HG02678 (cell line): ENCODE measurements at regions not wholly inside any gene's neighbourhood (a gene's known extent, or its start where the extent isn't known, plus 50 kb on each side); places are given as distances from the start of the nearest gene placed in this dataset.

Source experiments
- ATAC-seq: cut with Tn5 transposase; IDR thresholded peaks from one replicate; pipeline ENCODE4 v1.9.1; 2021; ENCODE audit warnings: mild to moderate bottlenecking, moderate library complexity; ENCODE audit not compliant: unreplicated experiment

DNA sequence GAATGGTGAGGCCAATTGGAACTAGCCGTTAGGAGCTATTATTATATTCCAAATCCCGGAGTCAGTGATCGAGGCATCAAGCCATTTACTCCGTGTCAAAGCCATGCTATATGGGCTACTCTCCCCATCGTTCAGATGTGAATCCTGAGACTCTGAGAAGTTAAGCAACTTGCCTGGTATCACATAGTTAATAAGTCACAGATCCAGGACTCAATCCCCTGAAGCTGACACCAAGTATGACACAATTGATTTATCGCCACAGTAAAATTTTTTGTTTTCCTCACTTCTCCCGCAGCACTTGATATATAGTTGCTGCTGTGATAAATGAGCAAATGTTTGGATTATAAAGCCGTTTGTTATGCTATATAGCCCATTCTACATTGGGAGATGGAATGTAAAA, 50.8 kb upstream of the TSHZ2 start:
- no peak for ATAC-seq

DNA sequence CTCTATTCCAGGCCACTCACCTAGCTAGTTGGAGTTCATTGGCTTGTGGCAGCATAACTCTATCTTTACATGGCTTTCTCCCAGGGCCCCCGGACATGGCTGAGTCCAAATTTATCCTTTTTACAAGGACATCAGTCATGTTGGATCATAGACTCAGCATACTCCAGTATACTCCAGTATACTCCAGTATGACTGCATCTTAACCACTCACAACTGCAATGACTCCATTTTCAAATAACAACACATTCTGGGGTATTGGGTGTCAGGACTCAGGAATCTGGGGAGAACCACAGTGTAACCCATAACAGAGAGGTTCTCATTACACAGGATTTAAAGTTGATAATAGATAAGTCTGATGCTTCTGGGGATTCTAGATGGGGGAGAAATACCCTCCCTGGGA, 53.8 kb upstream of the TSHZ2 start:
- no peak for ATAC-seq

DNA sequence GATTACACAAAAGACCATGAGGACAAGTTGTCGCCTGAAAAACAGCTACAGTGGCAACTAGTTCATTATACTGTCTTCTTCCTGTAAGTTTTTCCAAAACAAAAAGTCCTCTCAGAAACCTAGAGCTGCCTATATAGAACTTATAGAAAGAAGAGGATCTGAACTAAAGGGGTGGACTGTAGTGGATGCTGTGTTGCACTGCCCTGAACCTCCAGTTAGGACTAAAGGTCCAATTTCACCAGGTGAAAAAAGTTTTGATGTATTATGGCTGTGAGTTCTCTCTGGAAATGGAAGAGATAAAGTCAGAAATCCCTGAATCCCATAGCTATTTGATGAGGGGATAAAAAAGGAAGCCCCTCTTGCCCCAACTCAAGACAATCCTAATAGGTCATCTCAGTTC, 56.6 kb upstream of the TSHZ2 start:
- no peak for ATAC-seq

DNA sequence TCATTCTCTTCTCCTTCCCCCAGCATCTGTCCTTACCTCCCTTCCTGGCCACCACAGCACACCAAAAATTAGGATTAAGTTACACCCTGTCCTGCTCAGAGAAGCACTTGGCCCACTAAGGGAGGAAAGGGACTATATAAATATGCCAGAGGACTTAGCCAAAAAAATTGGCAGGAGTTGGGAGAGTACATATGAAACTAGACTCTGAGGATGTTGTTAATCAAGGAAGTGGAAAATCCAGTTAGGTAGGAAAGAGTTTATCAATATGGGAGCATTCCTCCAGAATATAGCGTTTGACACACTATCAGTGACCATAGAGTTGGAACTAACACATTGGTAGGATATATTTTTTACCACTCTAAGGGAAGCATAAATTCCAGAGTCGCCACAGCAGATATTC, 57.3 kb upstream of the TSHZ2 start:
- ATAC-seq, result no peak

DNA sequence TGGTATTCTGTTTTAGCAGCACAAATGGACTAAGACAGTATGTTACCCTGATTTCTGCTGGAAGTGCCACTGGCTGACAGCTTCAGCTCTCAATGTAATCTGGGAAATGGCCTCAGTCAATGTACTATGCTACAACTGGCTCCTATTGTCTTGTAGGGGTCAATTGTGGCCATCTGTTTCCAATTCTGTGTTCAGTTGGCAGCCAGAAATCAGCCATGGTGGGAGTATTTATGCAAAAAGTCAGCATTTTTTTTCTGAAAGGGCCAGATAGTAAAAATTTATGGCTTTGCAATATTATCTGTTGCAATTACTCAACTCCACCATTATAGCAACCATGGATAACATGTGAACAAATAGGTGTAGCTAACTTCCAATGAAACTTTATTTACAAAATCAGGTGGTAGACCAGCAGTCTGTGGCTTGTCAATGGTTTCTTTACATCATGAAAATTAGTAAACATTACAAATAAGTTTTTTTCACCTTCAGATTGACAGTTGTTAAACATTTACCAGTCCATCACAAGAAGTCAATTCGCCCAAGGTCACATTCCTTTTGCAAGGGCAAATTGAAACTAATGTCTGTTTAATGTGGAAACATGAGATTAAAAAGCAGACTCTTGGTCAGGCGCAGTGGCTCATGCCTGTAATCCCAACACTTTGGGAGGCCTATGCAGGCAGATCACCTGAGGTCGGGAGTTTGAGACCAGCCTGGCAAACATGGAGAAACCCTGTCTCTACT, 58.3 kb upstream of the TSHZ2 start:
- no peak for ATAC-seq

DNA sequence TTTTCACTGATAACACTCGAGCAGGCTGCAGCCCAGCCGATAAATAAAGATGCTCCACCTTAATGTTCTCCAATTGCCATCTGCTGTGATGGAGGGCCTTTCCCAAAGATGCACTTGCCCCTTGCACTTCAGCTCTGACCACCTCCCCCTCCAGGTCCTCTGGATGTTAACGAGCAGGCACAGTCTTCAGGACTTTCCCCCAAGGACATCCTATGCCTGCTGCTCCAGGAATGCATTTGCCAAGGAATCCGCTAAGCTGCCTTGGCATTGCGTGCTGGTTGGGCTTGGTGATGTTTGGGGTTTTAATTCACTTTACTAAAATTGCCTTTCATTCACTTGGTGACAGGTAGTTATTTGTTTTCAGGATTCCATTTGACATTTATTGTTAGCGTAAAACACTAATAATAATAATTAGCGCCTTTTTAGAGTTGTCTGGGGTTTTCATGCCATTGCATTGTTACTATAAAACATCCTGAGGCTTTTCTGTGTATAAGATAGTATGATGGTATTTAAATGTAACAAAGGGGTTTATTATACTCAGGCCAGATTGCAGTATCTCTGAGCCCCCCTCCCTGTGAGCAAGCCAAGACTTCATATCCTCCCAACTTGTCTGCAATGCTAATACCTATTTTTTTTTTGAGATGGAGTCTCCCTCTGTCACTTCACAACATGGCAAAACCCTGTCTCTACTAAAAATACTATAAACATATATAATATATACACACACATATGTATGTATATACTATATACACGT, 66.7 kb upstream of the TSHZ2 start:
- ATAC-seq, result no peak

DNA sequence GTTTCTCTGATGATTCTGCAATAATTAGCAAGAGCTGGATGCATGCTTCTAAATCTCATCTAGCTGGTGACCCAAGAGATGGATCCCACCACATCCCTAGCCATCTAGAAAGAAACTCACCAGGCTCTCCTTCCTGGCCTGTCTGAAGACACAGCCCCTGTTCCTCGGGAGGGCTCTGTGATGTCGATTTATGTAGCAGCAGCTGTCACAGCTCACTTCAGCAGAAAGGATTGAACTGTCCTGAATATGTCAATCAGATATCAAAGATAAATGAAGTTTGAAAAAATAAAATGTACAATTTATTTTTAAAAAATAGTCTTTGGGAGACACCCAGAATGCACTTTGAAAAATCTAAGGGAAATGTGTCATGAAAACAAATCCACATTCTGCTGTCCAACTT, 67.3 kb upstream of the TSHZ2 start:
- no peak for ATAC-seq

DNA sequence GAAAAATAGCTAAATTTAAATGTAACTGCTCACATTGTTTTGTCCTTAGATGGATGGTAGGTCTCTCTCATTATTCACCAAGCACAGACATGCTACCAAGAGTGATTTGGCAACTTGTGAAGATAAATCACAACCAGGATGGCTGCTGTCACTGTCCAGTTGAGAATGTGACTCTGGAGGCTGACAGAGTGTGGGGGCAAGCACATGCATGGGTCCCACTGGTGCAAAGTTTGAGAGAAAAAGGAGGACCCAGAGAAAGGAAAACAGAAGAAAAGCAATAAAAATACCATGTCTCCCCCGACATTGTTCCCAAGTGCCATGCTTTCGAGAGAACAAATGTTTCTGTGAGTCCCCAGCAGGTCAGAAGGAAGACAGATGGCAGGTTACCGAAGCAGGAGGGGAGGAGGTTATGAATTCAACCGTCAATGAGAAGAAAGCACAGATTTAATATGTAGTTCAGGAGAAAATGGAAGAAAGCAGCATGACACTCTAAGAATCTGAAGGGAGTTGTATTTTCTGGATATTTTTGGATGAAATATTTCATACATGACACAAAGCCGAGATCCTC, 73.0 kb upstream of the TSHZ2 start:
- ATAC-seq, result no peak

DNA sequence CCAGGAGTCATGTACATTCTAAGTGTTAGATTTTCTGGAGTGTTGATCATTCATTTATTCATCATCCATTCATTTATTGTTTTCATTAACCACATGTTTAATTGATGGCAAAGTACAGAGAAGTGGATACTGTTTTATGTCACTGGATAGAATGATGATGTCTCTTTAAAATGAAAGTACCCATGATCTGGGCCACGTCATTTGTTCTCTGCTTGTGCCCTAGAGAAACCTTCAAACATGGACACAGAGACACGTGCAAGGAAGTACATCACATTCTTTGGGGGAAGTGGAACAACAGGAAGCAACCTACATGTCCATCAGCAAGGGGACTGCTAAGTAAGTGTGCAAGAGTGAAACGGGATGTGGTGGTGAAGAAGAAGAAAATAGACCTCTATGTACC, 75.8 kb upstream of the TSHZ2 start:
- ATAC-seq, result no peak

DNA sequence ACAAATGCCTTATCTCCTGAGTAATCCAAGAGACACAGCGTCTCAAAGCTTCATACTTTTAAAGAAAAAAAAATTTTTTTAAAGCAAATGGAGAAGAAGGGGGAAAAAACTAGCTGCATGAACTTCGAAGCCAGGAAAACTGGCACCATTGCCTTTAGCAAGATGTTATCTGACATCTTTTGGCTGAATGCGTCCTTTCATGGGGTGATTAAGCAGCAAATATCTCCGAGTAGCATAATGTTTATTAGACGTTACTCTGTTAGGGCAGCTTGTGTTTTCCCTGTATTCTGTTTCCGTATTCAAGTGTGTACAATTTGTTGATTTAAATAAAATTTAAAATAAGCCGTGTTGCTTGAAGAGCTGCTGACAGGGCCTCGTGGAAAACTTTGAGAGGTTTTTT, 76.5 kb upstream of the TSHZ2 start:
- ATAC-seq, result no peak

DNA sequence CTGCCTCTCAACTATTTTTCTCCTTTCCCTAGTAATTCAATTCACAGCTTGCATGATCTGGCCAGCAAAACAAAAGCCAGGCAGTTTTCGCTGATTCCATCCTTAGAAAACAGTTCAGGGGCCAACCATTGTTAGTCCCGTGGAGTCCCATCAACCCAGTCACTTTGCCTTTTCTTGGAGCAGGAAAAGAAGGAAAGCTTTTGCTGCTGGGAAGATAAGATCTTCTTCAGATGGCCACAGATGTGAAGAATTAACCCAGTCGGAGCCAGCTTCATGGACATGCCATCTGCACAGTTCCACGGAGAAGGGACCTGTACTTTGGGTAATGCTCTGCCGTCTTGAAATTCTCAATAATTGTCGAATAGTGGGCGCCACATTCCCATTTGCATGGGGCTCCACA, 76.9 kb upstream of the TSHZ2 start:
- ATAC-seq, result no peak

DNA sequence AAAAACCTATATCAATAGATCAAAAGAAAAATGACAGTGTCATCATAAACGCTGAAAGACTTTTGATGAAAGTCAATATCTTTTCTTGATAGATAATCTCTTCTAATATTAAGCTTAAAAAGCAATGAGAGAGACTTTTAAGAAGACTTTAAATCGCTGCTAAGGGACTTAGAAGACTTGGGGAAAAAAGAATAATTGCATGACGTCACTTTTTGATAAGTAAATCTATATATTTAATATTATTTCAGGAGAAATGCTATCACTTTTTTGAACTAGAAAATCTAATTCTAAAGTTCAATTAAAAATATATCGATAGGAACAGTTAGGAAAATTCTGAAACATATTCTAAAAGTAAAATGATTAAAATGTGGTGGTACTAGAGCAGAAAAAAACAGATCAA, 78.7 kb upstream of the TSHZ2 start:
- ATAC-seq, result no peak

DNA sequence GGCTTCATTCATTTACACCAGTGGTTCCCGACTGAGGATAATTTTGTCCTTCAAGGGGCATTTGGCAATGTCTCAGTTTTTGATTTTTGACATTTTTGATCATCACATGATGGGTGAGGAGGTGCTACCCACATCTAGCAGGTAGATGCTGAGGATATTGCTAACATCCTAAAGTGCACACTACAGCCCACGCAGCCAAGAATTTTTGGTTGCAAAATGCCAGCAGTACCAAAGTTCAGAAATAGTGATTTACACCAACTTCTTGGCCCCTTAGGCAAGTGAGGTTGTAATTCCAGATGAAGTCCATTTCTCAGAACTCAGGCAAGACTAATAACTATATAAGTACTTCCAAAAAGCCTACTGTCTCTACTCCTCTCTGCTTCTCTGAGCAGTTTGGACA, 80.1 kb upstream of the TSHZ2 start:
- ATAC-seq, result no peak

DNA sequence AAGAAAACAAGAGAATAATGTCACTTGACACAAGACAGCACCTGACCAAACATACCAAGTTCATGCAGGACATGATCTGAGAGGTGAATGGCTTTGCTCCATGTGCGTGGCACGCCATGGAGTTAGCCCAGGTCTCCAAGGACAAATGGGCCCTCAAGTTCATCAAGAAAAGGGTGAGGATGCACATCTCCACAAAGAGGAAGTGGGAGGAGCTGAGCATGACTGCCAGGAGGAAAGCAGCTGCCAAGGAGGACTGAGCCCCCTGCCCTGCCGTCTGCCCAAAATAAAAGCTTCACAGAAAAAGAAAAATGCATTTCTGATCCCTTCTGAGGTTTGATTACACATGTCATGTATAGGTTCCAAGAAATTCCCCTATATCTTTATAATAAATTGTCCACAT, 82.0 kb upstream of the TSHZ2 start:
- no peak for ATAC-seq

DNA sequence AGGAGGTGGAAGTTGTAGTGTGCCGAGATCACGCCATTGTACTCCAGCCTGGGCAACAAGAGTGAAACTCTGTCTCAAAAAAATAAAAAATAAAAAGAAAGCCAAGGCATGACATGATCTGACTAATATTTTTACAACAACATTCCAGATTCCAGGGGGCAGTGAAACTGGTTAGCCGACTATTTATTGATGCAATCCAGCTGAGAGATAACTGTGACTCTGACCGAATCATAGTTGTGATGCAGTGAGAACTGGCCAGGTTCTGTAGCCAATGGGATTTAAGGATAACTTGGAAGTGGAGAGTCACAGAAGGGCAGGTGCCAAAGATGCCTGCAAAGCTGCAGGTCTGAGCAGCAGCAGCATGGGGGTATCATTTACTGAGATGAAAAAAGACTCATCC, 82.9 kb upstream of the TSHZ2 start:
- ATAC-seq, result no peak

DNA sequence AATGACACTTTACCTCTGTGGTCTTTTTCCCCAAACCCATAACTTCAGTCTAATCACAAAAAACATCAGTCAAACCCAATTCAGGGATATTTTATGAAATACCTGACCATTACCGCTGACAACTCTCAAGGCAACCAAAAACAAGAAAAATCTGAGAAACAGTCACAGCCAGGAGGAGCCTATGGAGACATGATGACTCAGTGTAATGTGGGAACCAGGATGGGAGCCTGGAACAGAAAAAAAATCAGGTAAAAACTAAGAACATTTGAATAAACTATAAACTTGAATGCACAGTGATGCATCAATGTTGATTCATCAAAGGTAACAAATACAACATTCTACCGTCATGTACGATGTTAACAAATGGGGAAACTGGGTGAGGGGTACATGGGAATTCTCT, 84.1 kb upstream of the TSHZ2 start:
- no peak for ATAC-seq

DNA sequence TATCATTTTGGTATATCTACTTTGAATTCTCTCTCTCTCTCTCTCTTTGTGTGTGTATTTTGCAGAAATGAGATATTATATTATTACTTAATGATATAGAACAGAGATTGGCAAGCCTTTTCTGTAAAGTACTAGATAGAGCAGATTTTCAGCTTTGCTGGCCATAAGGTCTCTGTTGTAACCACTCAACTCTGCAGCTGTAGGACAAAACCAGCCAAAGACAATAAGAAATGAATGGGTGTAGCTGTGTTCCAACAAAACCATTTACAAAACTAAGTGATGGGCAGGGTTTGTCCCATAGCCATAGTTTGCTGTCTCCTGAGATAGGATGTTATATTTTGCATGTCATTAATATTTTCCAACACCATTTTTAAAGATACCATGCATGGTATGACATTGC, 91.2 kb upstream of the TSHZ2 start:
- ATAC-seq, result no peak

DNA sequence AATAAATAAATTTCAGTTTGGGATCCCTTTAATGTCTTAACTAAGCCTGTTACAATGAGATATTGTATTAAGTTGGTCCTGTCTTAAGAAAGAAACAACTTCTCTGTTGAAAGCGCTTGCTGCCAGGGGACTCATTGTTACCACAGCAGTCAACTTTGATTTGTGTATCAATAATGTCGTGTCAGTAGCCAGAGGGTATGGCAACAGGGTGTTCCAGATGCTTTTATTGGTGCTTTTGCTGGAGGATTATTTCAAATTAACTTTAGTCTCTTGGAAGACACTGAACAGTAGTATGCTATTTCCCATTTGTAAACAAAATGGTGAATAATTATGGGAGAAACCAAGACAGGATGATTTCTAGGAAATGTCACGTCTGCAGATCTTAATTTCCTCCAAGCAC, 91.9 kb upstream of the TSHZ2 start:
- ATAC-seq, result no peak

DNA sequence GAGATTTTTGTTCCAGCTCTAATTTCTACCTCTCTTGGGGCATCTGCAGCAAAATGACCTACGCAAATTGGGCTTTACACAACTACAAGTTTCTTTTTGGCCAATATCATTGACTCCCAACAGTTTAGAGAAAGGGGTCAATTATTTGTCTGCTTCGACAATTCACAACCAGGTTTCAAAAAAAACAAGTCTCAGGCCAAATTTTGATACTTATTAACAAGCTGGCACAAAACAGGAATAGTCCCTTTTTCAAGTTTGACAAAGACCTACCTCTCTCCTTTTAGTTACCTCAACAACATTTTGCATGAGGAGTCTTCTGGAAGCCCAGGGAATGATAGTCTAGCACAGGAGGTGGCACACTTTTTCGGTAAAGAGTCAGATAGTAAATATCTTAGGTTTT, 97.9 kb upstream of the TSHZ2 start:
- no peak for ATAC-seq

DNA sequence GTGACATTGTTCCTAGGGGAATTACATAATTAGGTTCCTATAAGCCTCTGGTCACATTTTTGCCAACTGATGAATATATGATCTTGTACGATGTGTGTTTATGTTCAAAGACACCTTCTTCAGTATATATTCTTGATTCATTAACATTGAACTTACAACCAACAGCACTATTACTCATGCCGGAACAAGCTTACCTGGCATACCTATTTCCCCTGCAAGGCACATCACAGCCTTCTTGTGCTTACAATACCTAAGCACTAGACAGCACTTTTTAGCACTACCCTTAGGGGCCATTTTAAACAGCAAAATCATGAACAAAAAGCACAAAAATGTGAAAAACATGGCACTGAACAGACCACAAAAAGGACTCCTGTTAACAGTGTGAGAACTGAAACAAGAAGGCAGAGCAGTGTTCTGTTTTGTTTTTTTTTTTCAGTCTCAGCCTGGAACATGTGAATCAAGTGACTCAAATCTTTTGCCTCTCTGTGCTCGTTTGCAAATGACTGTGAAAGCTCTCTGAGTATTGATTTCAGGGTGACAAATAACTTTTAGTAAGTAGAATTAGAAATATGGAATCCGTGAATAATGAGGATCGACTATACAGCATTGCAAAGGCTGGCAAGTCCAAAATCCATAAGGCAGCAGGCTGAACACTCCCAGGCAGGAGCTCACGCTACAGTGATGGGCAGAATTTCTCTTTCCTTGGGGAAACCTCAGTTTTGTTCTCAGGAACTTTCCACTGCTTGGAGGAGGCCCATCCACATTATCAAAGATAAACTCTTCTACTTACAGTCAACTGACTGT, 102.3 kb upstream of the TSHZ2 start:
- no peak for ATAC-seq

DNA sequence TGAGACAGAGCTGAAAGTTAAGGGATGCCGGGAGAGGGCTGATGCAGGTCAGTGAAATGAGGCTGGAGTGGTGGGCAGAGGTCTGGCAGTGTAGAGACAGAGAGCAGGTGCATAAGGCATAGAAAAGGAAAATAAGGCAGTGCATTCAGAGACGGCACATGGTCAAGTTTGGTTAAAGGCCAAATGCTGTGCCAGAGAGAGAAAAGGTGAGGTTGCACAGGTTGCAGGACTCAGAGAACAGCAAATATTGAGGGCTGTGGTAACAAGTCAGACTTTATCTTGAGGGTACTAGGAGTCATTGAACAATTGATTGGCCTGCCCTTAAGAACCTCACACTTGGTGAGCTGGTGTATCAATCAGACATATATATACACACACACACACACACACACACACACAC, 102.9 kb upstream of the TSHZ2 start:
- ATAC-seq, result no peak

DNA sequence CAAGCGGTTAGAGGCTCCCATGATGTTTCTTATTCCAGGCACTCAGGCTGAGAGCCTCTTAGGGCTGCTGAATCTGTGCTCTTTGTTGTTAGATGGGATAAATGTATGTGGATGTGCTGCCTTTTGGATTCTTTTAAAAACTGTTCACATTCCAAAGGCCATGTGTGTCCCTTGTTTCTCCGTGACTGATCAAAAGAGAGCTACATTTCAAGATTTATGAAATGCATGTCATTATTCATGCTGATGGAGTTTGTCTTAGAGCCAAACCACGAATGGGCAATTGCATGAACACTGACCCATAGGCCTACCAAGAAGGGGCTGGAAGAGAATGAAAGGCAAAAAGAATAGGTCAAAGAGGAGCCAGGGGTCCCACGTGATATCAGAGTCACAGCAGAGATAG, 104.9 kb upstream of the TSHZ2 start:
- ATAC-seq, result no peak
